Stomach (tissue), 8 donors: ENCODE measurements at regions not wholly inside any gene's neighbourhood (a gene's known extent, or its start where the extent isn't known, plus 50 kb on each side); places are given as distances from the start of the nearest gene placed in this dataset.
"Not testable (repeated sequence)": the region's sequence is repeated elsewhere in the genome, so short reads cannot be mapped to it uniquely, and the experiment has no call there.

Experiments used
- DNase-seq, 2 donors: peaks; one replicate each; pipeline versions ENCODE4 v3.0.0 to v3.0.0-alpha.2; 2013 to 2019
- H3K27ac ChIP-seq, 5 donors: fragments of 200-600 bp in 4 of 5; sonication (generic) in 4 of 5; one replicate each; pipeline ENCODE4 v1.5.1; 2013 to 2019; ENCODE audit warnings: mild to moderate bottlenecking in 1 of 5, moderate library complexity in 1 of 5
- H3K27me3 ChIP-seq, 3 donors: fragments of 200-600 bp; sonication (generic); one replicate each; pipeline ENCODE4 v1.5.1; 2017 to 2019; ENCODE audit warnings: mixed run types in 1 of 3
- H3K36me3 ChIP-seq, 4 donors: fragments of 200-600 bp; sonication (generic); 1 replicate in 3 of 4; 2 replicates in 1 of 4; pipeline ENCODE4 v1.5.1; 2016 to 2019
- H3K4me1 ChIP-seq, 4 donors: fragments of 200-600 bp; sonication (generic); one replicate each; pipeline ENCODE4 v1.5.1; 2016 to 2019
- H3K4me3 ChIP-seq, 4 donors: fragments of 200-600 bp; sonication (generic) in 3 of 4; one replicate each; pipeline ENCODE4 v1.5.1; 2016 to 2019; ENCODE audit warnings: mild to moderate bottlenecking in 1 of 4
- H3K9me3 ChIP-seq, 4 donors: fragments of 200-600 bp; sonication (generic); one replicate each; pipeline ENCODE4 v1.5.1; 2016 to 2019
- CTCF ChIP-seq, 7 experiments: fragments of 450-650 bp in 4 of 7; fragments of 200-600 bp in 3 of 7; sonication (generic) in 3 of 7; IDR thresholded peaks; one replicate each; pipeline ENCODE4 v1.5.1; 2016 to 2019; ENCODE audit warnings: antibody characterized with exemption in 7 of 7, control low read depth in 2 of 7, mild to moderate bottlenecking in 1 of 7
- EP300 ChIP-seq: sonication (generic); formaldehyde crosslinking; IDR thresholded peaks from one replicate; pipeline ENCODE4 v1.6.1; 2017; ENCODE audit warnings: antibody characterized with exemption
- POLR2A ChIP-seq, 4 donors: fragments of 450-650 bp; IDR thresholded peaks; one replicate each; pipeline ENCODE4 v1.6.1; 2016; ENCODE audit warnings: antibody characterized with exemption in 4 of 4, control low read depth in 2 of 4, mild to moderate bottlenecking in 1 of 4, moderate library complexity in 1 of 4
- POLR2AphosphoS5 ChIP-seq, 3 donors: sonication (generic); formaldehyde crosslinking; IDR thresholded peaks; one replicate each; pipeline ENCODE4 v1.6.1; 2016; ENCODE audit warnings: antibody characterized with exemption in 3 of 3
- WGBS, 5 donors: extraction: QIAGEN DNeasy Blood & Tissue Kit in 3 of 5; methylation state at CpG; one replicate each; pipeline versions ENCODE4 v1.1.5 to v1.1.7; 2013 to 2018; 5-methylcytosine and 5-hydroxymethylcytosine counted together
- intact Hi-C: fragments of 100-400 bp; cut with DNase I; formaldehyde crosslinking; loops from one replicate; pipeline ENCODE4 v1.15.1; 2023; ENCODE audit warnings: low total_unique reads
- donor health status: healthy with polysubstance abuse.
- donor health status: Bipolar disorder and iron deficiency.
- donor health status: healthy.

GRCh38 chr6:126667071-126667470 is 327.2 kb downstream of the CENPW start:
- Histone ChIP-seq H3K27ac (no peak overlapping the region), H3K4me1 (peaks cover 0 to 3% (median 0%) of the 10 kb centered on the region in 4 donors), H3K9me3 (peaks cover 0 to 5% (median 0%) of the 10 kb centered on the region in 4 donors), H3K36me3 (no peaks in the 10 kb centered on the region), H3K4me3 (no peak overlapping the region), H3K27me3 (no peaks in the 10 kb centered on the region)
- TF ChIP-seq POLR2A (IDR thresholded peaks at IDR 0.05) = no peak
- no peak for TF ChIP-seq CTCF (IDR thresholded peaks at IDR 0.05)
- TF ChIP-seq EP300 = no peak
- TF ChIP-seq POLR2AphosphoS5 (IDR thresholded peaks at IDR 0.05) = no peak
- 75 to 89% (median 87%) methylated on average over 3 of the region's 3 CpGs for WGBS, 5 donors
- DNase-seq = no peak
- intact Hi-C loops = no loop called here

GRCh38 chr6:126667728-126668127 is 327.8 kb downstream of the CENPW start:
- DNase-seq = no peak
- Histone ChIP-seq H3K27me3 (no peaks in the 10 kb centered on the region), H3K4me1 (peaks cover 0 to 3% (median 0%) of the 10 kb centered on the region in 4 donors), H3K27ac (no peak overlapping the region), H3K4me3 (no peak overlapping the region), H3K36me3 (no peaks in the 10 kb centered on the region), H3K9me3 (peaks cover 0 to 5% (median 0%) of the 10 kb centered on the region in 4 donors)
- intact Hi-C loops = no loop called here
- no peak for TF ChIP-seq CTCF (IDR thresholded peaks at IDR 0.05)
- TF ChIP-seq EP300 = no peak
- no peak for TF ChIP-seq POLR2AphosphoS5 (IDR thresholded peaks at IDR 0.05)
- TF ChIP-seq POLR2A (IDR thresholded peaks at IDR 0.05) = no peak

GRCh38 chr6:126672649-126673048 is 332.7 kb downstream of the CENPW start:
- H3K36me3 ChIP-seq = no peaks in the 10 kb centered on the region
- intact Hi-C loops = no loop called here
- no peaks in the 10 kb centered on the region for H3K4me1 ChIP-seq
- peak in 1 of 2 donors; percentile 26 for DNase-seq
- no peaks in the 10 kb centered on the region for H3K27me3 ChIP-seq
- TF ChIP-seq POLR2A (IDR thresholded peaks at IDR 0.05) (no peak), POLR2AphosphoS5 (IDR thresholded peaks at IDR 0.05) (no peak), CTCF (IDR thresholded peaks at IDR 0.05) (no peak), EP300 (no peak)
- H3K4me3 ChIP-seq = no peak overlapping the region
- peaks cover 0 to 8% (median 6%) of the 10 kb centered on the region in 4 donors for H3K9me3 ChIP-seq
- WGBS, 5 donors = 60 to 76% (median 71%) methylated on average over 1 of the region's 1 CpG
- no peak overlapping the region for H3K27ac ChIP-seq

GRCh38 chr6:126673749-126674148 is 333.8 kb downstream of the CENPW start:
- H3K4me3 ChIP-seq, H3K27me3 ChIP-seq: not testable (repeated sequence)
- 85 to 94% (median 92%) methylated on average over 11 to 13 of the region's 13 CpGs for WGBS, 5 donors

GRCh38 chr6:126682440-126682839 is 342.5 kb downstream of the CENPW start:
- Histone ChIP-seq H3K4me1 (no peaks in the 10 kb centered on the region), H3K9me3 (peaks cover 0 to 9% (median 6%) of the 10 kb centered on the region in 4 donors), H3K4me3 (no peak overlapping the region), H3K27ac (no peak overlapping the region), H3K36me3 (no peaks in the 10 kb centered on the region), H3K27me3 (no peaks in the 10 kb centered on the region)
- WGBS, 5 donors = 75 to 88% (median 86%) methylated on average over 2 of the region's 2 CpGs
- TF ChIP-seq POLR2A (IDR thresholded peaks at IDR 0.05) (no peak), CTCF (IDR thresholded peaks at IDR 0.05) (no peak), POLR2AphosphoS5 (IDR thresholded peaks at IDR 0.05) (no peak), EP300 (no peak)
- intact Hi-C loops = no loop called here
- DNase-seq = no peak

More at GRCh38 chr6:126673749-126674148, 333.8 kb downstream of the CENPW start:
- H3K9me3 ChIP-seq, H3K4me1 ChIP-seq, H3K27ac ChIP-seq, H3K36me3 ChIP-seq, intact Hi-C loops, DNase-seq: not testable (repeated sequence)
